ENCODE measurements at regions not wholly inside any gene's neighbourhood (a gene's known extent, or its start where the extent isn't known, plus 50 kb on each side); places are given as distances from the start of the nearest gene placed in this dataset.

GRCh38 chr5:96321345-96321744 lies 111.7 kb downstream of the PCSK1 start:
- TF ChIP-seq CTCF (conservative IDR thresholded peaks at IDR 0.05 in 1 of 2, IDR thresholded peaks at IDR 0.05 in 1 of 2; ENCODE audit: extremely low read depth in 1 of 2, insufficient read depth in 1 of 2, low read depth in 1 of 2, low read length in 2 of 2), result no peak
- TF ChIP-seq EZH2 (IDR thresholded peaks at IDR 0.05; ENCODE audit: borderline replicate concordance, low read length), result no peak

Measured in mammary epithelial cell (primary cell).